NCI-H2029 (cell line): ENCODE measurements at regions not wholly inside any gene's neighbourhood (a gene's known extent, or its start where the extent isn't known, plus 50 kb on each side); places are given as distances from the start of the nearest gene placed in this dataset.

Experiments
- DNase-seq: peaks from one replicate; lab custom pipeline; 2025; lab: John Stamatoyannopoulos, UW

DNA sequence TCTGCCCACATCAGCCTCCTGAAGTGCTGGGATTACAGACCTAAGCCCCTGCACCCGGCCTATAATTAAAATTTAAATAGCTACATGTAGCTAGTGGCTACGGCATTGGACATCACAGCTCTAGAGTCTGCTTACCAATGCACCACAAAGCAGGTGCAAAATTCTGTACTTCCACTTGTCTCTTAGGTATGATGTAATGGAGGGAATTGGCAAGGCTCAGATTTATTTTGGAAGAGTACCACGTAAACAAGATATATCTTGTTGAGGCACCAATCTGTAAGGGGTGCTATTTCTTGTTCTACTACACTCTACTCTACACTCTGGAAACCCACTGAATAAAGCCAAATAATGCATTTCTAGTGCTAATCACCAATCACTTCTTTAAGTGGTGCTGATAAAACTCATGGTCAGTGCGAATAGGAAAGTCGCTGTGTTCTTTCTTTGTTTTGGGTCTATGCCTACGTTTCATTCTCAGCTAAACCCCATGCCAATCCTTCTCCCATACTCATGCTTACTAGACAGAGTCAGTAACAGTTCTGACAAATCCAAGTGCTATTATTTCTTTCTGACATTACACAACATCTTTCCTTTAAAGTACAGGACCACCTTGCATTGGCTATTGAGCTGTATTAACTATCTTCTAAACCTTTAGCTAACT lies 92.3 kb downstream of the GC start:
- peak; percentile 62 for DNase-seq

DNA sequence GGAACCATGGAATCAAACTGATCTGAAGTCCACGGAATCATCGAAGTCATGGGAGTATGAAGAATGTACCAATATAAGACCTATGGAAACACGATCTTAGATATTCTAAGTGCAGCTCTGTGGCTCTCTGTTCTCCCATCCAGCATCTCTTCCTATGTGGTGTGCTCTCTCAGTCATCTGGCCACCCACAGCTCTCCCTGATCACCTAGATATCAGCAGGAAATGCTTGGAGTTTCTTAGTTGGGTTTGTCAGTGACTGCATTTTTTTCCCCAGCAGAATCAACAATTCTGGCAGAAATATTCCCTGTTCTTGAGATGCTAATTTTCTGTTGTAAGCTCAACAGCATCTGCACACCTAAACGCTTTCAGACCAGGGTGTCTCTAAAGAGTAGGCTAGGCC lies 94.1 kb downstream of the GC start:
- DNase-seq, result no peak

DNA sequence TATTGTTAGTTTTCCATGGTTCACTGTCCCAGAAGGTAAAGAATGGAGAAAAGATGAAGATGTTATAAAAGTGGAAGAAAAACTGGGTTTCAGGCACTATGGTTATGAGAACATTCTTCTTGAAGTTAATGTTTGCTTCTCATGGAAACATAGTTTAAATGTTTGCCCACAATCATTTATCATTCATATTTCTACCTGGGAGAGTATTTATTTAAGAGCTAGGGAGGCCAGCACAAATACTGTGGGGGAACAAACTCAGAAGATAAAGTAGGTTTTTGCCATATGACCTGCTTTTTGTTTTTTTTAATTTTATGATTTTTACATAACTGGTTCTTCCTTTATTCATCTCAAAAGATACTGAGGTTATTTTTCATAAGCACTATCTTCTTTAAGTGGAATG lies 96.8 kb downstream of the GC start:
- DNase-seq, result no peak

DNA sequence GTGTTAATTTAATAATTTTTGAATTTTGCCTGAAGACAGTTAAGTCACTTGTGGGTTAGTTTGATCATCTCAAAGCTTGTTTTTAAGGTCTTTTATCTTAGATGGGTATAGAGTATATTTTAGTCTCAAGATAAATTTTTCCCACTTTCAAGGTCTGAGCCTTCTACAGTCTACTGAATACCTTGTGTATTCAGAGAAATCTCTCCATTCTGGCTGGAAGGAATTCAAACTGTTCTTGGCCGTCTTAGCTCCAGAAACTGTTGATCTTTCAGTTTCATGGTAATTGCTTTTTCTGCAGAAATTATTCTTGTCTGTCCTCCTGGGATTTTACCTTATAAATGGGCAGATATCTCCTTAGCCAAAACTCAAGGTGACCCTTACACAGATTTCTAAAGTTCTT lies 97.9 kb downstream of the GC start:
- DNase-seq, result no peak

DNA sequence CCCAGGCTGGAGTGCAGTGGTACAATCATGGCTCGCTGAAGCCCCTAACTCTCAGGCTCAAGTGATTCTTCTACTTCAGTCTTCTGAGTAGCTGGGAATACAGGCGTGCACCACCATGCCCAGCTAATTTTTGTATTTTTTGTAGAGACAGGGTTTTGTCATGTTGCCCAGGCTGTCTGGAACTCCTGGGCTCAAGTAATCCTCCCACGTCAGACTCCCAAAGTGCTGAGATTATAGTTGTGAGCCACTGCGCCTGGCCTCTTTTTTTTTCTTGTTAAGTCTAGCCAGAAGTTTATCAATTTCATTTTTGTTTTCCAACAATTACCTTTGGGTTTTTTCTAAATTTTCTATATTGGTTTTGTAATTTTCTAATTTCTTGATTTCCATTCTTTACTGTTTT lies 100.6 kb downstream of the GC start:
- no peak for DNase-seq

DNA sequence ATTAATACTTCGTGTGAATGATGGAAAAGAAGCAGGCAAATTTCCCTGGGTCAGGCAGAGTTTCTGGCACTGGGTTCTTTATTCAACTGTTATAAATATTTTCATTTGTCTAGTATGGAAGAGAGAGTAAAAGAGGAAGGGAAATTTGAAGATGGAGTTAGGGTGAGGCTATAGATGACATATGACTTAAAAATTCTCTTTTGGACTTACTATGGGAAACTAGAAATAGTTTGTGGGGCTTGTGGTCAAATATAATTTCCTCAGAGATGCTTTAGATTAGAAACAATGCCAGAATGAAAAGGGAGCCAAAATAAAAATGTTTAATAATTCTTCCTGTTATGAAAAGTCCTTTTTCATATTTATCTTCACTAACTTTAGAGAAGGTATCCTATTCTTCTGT lies 103.2 kb downstream of the GC start:
- no peak for DNase-seq

DNA sequence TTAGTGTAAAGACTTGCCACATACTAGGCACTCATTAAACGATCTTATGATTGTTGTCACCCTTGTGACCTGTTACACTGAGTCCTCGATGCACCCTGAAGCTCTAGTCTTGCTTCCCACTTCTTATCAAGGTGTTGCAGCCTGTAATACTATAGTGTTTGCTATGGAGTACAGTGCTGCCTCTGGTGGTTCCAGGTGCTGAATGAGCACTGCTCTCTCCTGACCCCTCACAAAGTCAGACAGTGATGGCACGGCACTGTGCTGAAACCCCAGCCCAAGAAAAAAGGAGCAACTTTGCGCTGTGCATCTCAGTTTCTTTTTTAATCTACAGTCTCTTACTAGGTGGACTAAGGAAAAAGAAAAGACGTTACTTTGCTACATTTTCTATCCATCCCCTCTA lies 106.3 kb downstream of the GC start:
- no peak for DNase-seq

DNA sequence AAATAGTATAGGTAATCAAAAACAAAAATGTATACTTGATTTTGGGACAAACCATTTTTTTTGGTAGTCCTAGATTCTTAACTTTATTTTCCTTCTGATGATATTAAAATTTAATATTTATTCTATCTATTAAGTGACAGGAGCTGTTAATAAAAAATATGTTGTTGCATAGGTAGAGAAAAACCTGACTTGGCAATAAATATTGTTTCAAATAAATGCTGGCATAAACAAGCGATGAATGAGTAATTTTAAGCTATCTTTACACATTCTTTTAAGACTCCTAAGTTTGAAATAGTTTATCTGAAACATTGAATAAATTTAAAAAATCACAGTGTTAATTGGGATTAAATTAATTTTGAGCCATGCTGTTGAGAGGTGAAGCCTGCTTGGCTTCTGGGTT lies 114.6 kb downstream of the GC start:
- no peak for DNase-seq

DNA sequence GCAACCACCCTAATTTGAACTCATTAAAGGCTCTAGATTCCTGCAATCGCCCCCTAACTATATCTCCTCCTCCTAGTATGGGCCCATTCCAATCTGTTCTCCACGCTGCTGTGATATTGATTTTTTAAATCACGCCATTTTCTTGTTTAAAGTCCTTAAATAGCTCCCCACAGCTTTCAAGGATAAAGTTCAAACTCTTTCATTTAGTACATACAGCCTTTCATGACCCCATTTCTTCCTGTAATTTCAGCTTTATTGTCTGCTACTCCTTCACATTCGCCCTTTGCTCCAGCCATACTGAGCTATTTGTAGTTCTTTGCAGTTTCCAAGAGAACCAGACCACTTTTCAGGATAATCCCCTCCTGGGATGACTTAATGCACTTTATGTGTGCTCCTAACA lies 118.5 kb downstream of the GC start:
- no peak for DNase-seq

DNA sequence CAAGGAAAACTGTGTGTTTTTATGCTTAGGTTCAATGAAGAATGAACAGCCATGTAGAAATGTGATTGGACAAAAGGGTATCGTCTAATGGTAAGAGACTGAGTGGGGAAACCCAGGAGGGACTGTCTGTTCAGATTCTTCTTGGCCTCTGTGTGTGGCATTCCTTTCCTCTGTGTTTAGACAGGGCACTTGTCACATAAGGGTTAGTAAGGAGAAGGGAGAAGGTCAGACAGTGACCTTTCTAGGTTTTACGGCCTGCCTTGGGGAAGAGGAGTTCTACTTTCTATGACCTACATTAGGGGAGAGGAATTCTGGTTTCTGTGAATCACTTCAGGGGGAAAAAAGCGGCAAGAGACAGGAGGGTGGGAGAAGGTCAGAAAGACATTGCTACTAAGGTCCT lies 119.5 kb downstream of the GC start:
- no peak for DNase-seq

DNA sequence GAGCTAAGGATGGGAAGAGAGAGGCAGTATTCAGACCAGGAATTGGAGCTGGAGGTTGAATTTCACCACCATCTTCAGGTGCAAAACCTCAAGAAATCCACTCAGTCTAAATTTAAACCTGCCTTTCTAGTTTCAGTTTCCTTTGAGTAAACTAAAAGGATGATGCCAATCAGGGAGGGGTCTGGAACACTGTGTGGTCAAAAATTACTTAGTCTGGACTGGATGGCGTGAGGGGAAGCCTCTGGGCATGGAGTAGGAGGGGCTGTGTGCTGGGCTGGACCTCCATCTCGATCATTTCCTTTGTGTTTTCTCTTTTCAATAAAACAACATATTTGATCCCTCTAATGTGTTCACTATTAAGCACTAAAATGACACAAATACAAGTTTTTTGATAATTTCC lies 120.1 kb downstream of the GC start:
- no peak for DNase-seq

DNA sequence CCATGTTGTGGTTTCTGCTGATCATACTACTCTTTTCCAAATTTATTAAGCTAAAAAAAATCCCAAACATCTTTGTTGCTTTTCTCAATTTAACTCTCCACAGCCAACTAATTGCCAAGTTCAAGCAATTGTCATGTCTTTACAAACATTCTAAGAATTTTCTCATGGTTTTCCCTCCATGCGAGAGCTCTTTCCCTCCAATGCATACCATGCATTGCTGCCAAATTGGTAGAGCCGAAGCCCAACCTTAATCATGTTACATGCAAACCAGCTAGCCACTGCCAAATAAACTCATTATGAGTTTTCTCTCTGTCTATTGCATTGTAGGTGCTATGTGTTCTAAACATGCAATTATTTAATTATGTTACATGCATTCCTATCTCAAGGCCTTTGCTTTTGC lies 123.9 kb downstream of the GC start:
- no peak for DNase-seq

DNA sequence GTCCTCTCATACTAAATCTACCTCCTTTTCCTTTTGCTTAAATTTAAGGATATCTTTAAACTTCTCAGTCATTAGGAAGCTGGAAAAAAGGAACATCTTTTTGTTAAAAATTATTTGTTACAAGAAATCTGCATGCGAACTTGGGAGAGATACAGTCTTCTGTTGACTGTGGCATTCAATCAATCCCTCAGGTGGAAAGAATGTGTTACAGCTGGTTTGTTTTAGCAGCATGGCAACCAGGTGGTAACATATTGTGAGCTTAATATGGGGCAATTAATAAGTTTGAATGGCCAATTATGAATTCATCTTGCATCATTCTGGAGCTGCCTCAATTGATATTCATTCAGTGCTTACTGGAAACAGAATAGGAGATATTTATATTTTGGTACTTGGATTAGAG lies 135.0 kb downstream of the GC start:
- DNase-seq, result no peak

DNA sequence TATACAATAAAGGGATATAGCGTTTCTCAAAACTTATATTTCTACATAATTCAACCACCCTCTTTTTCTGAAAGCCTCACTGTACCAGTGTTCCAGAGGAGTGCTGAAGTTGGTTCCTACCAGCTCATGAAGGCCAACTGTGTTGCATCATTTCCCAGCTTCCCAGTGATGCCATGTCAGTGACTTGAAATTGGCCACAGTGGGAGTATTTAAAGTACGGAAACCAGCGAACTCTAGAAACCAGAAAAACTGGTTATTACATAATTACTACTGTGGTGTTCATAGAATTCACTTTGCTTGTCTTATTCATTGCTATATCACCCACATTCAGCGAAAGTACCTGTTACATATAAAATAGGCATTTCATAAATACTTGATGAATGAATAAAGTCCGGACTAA lies 135.4 kb downstream of the GC start:
- no peak for DNase-seq

DNA sequence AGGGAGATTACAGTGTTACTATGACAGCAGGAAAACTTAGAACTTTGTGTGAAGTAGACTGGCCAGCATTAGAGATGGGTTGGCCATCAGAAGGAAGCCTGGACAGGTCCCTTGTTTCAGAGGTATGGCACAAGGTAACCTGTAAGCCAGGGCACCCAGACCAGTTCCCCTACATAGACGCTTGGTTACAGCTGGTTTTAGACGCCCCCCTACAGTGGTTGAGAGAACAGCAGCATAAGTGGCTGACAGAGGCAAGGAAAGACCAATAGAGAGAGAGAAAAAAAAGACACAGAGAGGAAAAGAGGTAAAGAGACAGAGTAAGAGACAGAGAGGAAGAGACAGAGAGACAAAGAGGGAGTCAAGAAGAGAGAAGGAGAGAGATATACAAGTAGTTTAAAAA lies 144.5 kb downstream of the GC start:
- DNase-seq, result no peak

DNA sequence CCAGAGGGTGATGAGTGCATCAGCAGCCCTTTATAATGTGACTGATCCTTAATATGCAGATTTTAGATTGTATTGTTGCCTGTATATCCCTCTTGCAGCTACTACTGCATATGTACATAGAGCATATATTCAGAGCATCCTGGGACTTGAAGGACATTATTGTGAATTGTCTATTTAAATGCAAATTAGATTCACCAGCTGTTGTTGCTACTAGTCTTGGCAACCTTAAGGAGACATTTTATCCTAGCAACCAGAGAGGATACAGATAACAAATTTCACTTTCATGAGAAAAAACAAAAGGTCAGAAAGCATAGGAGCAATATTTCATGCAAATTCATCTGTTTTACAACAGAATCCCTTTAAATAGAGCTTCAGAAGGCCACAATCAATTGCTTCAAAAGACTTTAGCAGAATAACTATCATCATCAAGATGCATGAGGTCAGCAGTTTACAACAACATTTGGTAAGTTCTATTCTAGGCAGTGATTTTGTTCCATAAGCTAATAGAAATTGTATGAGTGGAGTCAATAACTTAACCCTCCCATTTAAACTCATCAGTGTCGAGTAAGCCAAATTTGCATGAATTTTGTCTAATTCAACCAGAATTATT lies 148.6 kb downstream of the GC start:
- peak; percentile 24 for DNase-seq

DNA sequence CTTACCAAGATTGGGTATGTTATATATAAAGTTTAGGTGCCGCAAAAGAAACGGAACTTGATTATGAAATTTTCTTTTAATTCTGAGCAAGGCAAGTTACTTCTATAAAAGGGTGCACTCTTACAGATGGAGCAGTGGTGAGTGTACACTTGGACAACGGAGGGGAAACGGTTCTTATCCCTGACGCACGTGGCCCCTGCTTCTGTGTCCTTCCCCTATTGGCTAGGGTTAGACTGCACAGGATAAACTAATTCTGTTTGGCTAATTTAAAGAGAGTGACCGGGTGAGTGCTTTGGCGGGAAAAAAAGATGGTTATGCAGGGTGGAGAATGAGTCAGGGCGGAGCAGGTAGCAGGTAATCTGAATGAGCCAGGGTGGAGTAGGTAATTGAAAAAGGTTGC lies 149.5 kb downstream of the GC start:
- DNase-seq, result no peak

DNA sequence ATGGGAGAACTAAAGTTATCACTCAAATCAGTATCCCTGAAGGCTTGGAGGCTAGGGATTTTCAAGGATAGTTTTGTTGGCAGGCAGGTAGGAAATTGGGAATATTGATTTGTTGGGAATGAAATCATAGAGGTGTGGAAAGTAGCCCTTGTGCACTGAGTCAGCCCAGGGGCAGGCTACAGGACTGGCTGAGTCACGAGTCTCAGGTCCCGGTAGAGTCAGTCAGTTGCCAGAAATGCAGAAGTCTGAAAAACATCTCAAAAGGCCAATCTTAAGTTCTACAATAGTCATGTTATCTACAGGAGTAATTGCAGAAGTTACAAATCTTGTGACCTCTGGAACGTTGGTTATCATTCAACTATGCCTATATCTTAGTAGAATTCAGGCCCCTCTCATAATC lies 153.1 kb downstream of the GC start:
- no peak for DNase-seq

DNA sequence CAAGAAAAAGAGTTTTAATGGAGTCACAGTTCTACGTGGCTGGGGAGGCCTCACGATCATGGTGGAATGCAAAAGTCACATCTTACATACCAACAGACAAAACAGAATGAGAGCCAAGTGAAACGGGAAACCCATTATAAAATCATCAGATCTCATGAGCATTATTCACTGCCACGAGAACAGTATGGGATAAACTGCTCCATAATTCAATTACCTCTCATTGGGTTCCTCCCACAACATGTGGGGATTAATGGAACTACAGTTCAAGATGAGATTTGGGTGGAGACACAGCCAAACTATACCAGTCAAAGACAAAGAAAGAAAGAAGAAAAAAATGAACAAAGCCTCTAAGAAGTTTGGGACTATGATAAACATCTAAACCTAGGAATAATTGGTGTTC lies 158.9 kb downstream of the GC start:
- DNase-seq, result no peak
